Esophagus squamous epithelium (tissue), 5 donors: ENCODE measurements at regions not wholly inside any gene's neighbourhood (a gene's known extent, or its start where the extent isn't known, plus 50 kb on each side); places are given as distances from the start of the nearest gene placed in this dataset.

ENCODE experiments used
- DNase-seq: peaks from one replicate; lab custom pipeline; 2025; lab: John Stamatoyannopoulos, UW
- H3K27ac ChIP-seq, 4 donors: fragments of 200-600 bp; sonication (generic); one replicate each; pipeline ENCODE4 v1.5.1; 2016 to 2019; ENCODE audit warnings: mild to moderate bottlenecking in 1 of 4
- H3K27me3 ChIP-seq, 4 donors: fragments of 200-600 bp; sonication (generic); 1 replicate in 3 of 4; 2 replicates in 1 of 4; pipeline versions ENCODE4 v1.5.1 to v1.6.0; 2017 to 2021; ENCODE audit warnings: antibody characterized with exemption in 1 of 4
- H3K36me3 ChIP-seq, 3 donors: fragments of 200-600 bp; sonication (generic); one replicate each; pipeline ENCODE4 v1.5.1; 2016 to 2019
- H3K4me1 ChIP-seq, 3 donors: fragments of 200-600 bp; sonication (generic); one replicate each; pipeline ENCODE4 v1.5.1; 2017 to 2019
- H3K4me3 ChIP-seq, 4 donors: fragments of 200-600 bp; sonication (generic); 1 replicate in 3 of 4; 2 replicates in 1 of 4; pipeline ENCODE4 v1.5.1; 2016 to 2019; ENCODE audit warnings: mild to moderate bottlenecking in 2 of 4, moderate library complexity in 1 of 4
- H3K9me3 ChIP-seq, 3 donors: fragments of 200-600 bp; sonication (generic); one replicate each; pipeline ENCODE4 v1.5.1; 2016 to 2019
- POLR2A ChIP-seq, 4 donors: fragments of 450-650 bp; IDR thresholded peaks; one replicate each; pipeline ENCODE4 v1.6.1; 2017; ENCODE audit warnings: antibody characterized with exemption in 4 of 4, mild to moderate bottlenecking in 4 of 4, moderate library complexity in 3 of 4
- WGBS, 2 donors: methylation state at CpG; one replicate each; pipeline ENCODE4 v1.1.5; 2018; 5-methylcytosine and 5-hydroxymethylcytosine counted together
- intact Hi-C: fragments of 100-400 bp; cut with DNase I; formaldehyde crosslinking; loops from one replicate; pipeline ENCODE4 v1.15.0; 2022
- TF ChIP-seq, protein P1 (sequence below), 6 experiments: fragments of 450-650 bp in 4 of 6; fragments of 200-600 bp in 2 of 6; sonication (generic) in 2 of 6; IDR thresholded peaks; one replicate each; pipeline ENCODE4 v1.5.1; 2016 to 2019; ENCODE audit warnings: antibody characterized with exemption in 6 of 6, mild to moderate bottlenecking in 4 of 6, moderate library complexity in 4 of 6
- donor health status: DM: yes; HTN: yes; CAD: no.

DNA sequence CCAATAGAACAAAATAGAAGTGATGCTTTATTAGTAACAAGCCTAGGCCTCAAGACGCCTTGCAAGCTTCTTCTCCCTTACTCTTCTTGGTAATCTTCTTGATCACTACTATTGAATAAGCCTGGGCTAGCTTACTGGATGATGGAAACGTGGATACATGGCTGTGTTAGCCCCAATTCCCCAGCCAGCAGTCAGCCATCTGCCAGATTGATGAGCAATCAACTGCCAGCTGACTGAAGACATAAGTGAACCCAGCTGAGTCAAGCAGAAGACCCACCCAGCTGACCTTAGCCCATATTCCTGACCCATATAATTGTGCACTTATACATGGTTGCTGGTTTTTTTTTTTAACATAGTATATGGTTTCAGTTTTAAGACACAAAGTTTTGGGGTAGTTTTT is 130.4 kb downstream of the DHX15 start:
- no peak for DNase-seq
- intact Hi-C loops = no loop called here
- H3K4me1 ChIP-seq = no peaks in the 10 kb centered on the region
- no peaks in the 10 kb centered on the region for H3K36me3 ChIP-seq
- TF ChIP-seq POLR2A (IDR thresholded peaks at IDR 0.05) = no peak
- TF ChIP-seq, protein P1, sequence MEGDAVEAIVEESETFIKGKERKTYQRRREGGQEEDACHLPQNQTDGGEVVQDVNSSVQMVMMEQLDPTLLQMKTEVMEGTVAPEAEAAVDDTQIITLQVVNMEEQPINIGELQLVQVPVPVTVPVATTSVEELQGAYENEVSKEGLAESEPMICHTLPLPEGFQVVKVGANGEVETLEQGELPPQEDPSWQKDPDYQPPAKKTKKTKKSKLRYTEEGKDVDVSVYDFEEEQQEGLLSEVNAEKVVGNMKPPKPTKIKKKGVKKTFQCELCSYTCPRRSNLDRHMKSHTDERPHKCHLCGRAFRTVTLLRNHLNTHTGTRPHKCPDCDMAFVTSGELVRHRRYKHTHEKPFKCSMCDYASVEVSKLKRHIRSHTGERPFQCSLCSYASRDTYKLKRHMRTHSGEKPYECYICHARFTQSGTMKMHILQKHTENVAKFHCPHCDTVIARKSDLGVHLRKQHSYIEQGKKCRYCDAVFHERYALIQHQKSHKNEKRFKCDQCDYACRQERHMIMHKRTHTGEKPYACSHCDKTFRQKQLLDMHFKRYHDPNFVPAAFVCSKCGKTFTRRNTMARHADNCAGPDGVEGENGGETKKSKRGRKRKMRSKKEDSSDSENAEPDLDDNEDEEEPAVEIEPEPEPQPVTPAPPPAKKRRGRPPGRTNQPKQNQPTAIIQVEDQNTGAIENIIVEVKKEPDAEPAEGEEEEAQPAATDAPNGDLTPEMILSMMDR (IDR thresholded peaks at IDR 0.05) = no peak
- H3K9me3 ChIP-seq = no peaks in the 10 kb centered on the region
- H3K27ac ChIP-seq = no peak overlapping the region
- WGBS, 2 donors = 50 to 51% methylated on average over 2 of the region's 2 CpGs
- peaks cover 0 to 4% (median 0%) of the 10 kb centered on the region in 4 donors for H3K27me3 ChIP-seq
- no peak overlapping the region for H3K4me3 ChIP-seq

DNA sequence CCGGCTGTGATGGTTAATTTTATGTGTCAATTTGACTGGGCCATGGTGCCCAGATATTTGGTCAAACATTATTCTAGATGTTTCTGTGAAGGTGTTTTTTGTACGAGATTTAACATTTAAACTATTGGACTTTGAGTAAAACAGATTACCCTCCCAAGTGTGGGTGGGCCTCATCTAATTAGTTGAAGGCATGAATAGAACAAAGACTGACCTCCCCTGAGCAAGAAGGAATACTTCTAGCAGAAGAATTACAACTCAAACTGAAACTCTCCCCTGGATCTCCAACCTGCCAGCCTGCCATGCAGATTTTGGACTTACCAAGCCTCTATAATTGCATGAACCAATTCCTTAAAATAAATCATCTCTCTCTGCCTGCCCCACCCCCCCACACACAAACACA is 132.5 kb downstream of the DHX15 start:
- no peak for DNase-seq
- intact Hi-C loops = no loop called here
- WGBS, 2 donors = 100% methylated on average over 2 of the region's 2 CpGs; no CpG with 5 or more reads in 1 of the 2 donors
- Histone ChIP-seq H3K27me3 (peaks cover 0 to 14% (median 0%) of the 10 kb centered on the region in 4 donors), H3K4me3 (no peak overlapping the region), H3K4me1 (no peaks in the 10 kb centered on the region), H3K9me3 (no peaks in the 10 kb centered on the region), H3K27ac (no peak overlapping the region), H3K36me3 (no peaks in the 10 kb centered on the region)
- TF ChIP-seq, protein P1 (IDR thresholded peaks at IDR 0.05) = no peak
- no peak for TF ChIP-seq POLR2A (IDR thresholded peaks at IDR 0.05)

DNA sequence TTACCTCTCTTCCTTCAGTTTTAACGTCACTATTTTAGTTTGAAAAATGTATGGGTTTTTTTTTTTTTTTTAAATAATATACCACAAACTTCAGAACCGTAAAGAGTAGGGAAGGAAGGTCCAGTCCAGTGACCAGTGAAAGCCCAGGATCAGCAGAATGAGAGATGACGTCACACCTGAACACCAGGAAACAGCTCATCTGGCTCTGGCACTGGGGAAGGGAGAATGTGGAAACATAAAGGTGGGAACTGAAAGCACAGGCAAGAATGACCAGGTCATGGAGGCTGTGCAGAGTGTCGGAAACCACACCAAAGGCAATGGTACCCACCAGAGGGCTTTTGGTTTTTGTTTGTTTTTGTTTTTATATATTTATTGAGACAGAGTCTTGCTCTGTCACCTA is 141.2 kb downstream of the DHX15 start:
- Histone ChIP-seq H3K4me3 (no peak overlapping the region), H3K36me3 (no peaks in the 10 kb centered on the region), H3K4me1 (no peaks in the 10 kb centered on the region), H3K9me3 (no peaks in the 10 kb centered on the region), H3K27me3 (peaks cover 0 to 11% (median 0%) of the 10 kb centered on the region in 4 donors), H3K27ac (no peak overlapping the region)
- 63 to 82% methylated on average over 4 of the region's 4 CpGs for WGBS, 2 donors
- no peak for DNase-seq
- TF ChIP-seq POLR2A (IDR thresholded peaks at IDR 0.05) = no peak
- TF ChIP-seq, protein P1 (IDR thresholded peaks at IDR 0.05) = no peak
- intact Hi-C loops = no loop called here

DNA sequence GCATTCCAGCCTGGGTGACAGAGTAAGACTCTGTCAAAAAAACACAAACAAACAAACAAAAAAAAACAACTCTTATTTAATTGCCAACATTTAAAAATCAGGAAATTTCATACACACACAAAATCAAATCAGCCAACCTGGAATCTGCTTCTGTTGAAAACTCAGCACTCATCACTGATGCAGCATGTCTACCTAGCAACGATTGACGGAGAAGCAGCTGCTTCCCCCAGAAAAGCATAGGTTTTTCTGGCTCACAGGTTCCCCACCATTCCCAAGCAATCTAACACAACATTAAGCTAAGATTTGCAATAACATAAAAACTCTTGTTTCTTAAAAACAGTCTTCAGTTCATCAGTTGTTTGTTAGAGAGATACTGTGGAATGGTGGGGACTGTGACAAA is 143.6 kb downstream of the DHX15 start:
- WGBS, 2 donors = 78 to 93% methylated on average over 2 of the region's 2 CpGs
- H3K4me3 ChIP-seq = no peak overlapping the region
- intact Hi-C loops = no loop called here
- no peaks in the 10 kb centered on the region for H3K36me3 ChIP-seq
- no peaks in the 10 kb centered on the region for H3K27me3 ChIP-seq
- TF ChIP-seq POLR2A (IDR thresholded peaks at IDR 0.05) = no peak
- TF ChIP-seq, protein P1 (IDR thresholded peaks at IDR 0.05) = no peak
- no peak overlapping the region for H3K27ac ChIP-seq
- no peaks in the 10 kb centered on the region for H3K9me3 ChIP-seq
- H3K4me1 ChIP-seq = no peaks in the 10 kb centered on the region
- DNase-seq = no peak

DNA sequence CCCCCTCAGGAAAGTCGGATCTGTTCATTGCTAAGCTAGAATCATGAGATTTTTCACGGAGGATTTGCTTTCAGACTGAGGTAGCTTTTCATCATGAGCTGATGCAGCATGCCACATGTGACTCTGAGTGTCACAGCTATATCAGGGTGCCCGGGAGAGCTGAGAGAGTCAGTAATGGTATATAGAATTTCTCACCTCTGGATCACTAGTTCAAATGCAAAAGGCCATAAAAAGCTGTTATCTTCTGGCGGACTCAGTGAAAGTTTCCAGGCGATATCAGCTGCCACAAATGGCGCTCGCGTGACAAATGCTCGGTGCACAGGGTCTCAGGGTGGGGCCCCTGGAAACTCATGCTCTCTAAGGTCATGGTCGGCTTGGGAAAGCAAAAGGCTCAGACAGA is 150.1 kb downstream of the DHX15 start:
- intact Hi-C loops = no loop called here
- H3K27me3 ChIP-seq = peaks cover 0 to 12% (median 0%) of the 10 kb centered on the region in 4 donors
- H3K36me3 ChIP-seq = no peaks in the 10 kb centered on the region
- WGBS, 2 donors = 75 to 79% methylated on average over 10 of the region's 10 CpGs
- no peak overlapping the region for H3K27ac ChIP-seq
- no peak overlapping the region for H3K4me3 ChIP-seq
- TF ChIP-seq POLR2A (IDR thresholded peaks at IDR 0.05) = no peak
- TF ChIP-seq, protein P1 (IDR thresholded peaks at IDR 0.05) = no peak
- DNase-seq = no peak
- H3K4me1 ChIP-seq = no peaks in the 10 kb centered on the region
- no peaks in the 10 kb centered on the region for H3K9me3 ChIP-seq
